Bronchial epithelial cell (primary cell): ENCODE measurements at regions not wholly inside any gene's neighbourhood (a gene's known extent, or its start where the extent isn't known, plus 50 kb on each side); places are given as distances from the start of the nearest gene placed in this dataset.

Experiments
- DNase-seq: peaks from one replicate; pipeline ENCODE4 v3.0.0-alpha.2; 2010; ENCODE audit warnings: low read depth
- FAIRE-seq: peaks from 2 replicates; lab custom pipeline; 2011; peaks lifted over from hg19 to GRCh38; lab: Jason Lieb, UNC
- H3K27me3 ChIP-seq: 2 replicates; pipeline ENCODE4 v1.5.1; 2011; ENCODE audit warnings: low read length; ENCODE audit not compliant: control insufficient read depth, insufficient read depth
- H3K36me3 ChIP-seq: 2 replicates; pipeline ENCODE4 v1.5.1; 2011; ENCODE audit warnings: low read length; ENCODE audit not compliant: control insufficient read depth, insufficient read depth
- H3K4me3 ChIP-seq: 2 replicates; pipeline ENCODE4 v1.5.1; 2011; ENCODE audit warnings: mild to moderate bottlenecking, low read depth, low read length, control low read depth
- TF ChIP-seq, protein P1 (sequence below): IDR thresholded peaks from 2 replicates; pipeline ENCODE4 v1.5.1; 2011; ENCODE audit warnings: mild to moderate bottlenecking, moderate library complexity, low read length, control low read depth, inconsistent platforms; ENCODE audit not compliant: insufficient read depth, severe bottlenecking

DNA sequence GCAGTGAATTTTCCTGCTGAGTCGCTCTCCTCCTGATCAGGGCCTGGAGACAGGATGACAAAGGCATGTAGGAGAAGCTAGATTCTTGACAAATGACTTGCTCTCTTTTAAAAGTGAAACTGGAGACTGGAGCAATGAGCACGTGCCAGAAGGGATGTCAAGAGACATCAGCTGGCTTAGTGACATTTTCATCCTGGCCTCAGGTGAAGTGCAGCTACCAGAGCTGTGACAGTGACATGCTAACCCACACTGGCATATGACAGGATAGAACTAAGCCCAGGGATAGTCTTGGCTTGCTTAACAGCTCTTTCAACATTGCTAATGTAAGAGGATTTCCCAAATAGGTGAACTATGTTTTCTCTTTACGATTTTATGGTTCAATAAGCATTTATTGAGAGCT lies 757.5 kb upstream of the DDX18 start:
- TF ChIP-seq, protein P1, sequence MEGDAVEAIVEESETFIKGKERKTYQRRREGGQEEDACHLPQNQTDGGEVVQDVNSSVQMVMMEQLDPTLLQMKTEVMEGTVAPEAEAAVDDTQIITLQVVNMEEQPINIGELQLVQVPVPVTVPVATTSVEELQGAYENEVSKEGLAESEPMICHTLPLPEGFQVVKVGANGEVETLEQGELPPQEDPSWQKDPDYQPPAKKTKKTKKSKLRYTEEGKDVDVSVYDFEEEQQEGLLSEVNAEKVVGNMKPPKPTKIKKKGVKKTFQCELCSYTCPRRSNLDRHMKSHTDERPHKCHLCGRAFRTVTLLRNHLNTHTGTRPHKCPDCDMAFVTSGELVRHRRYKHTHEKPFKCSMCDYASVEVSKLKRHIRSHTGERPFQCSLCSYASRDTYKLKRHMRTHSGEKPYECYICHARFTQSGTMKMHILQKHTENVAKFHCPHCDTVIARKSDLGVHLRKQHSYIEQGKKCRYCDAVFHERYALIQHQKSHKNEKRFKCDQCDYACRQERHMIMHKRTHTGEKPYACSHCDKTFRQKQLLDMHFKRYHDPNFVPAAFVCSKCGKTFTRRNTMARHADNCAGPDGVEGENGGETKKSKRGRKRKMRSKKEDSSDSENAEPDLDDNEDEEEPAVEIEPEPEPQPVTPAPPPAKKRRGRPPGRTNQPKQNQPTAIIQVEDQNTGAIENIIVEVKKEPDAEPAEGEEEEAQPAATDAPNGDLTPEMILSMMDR, result no peak
- H3K27me3 ChIP-seq, result no peaks in the 10 kb centered on the region
- FAIRE-seq, result no peak
- no peak overlapping the region for H3K4me3 ChIP-seq
- no peak for DNase-seq
- H3K36me3 ChIP-seq, result no peaks in the 10 kb centered on the region

DNA sequence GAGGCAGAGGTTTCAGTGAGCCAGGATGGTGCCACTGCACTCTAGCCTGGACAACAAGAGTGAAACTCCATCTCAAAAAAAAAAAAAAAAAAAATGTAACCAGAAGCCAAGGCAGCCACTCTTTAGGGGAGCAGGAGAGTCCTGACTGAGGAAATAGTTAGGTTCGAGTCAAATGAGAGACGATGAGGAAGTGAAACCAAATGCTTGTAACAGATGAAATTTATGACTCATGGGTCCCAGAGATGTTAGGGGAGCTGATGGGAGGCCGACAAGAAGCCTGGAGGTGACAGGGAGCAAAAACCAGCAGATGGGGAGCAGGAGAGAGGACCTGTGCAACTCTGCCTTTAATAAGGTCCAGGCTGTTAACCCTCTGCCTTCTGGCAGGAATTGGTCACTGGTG lies 756.1 kb upstream of the DDX18 start:
- DNase-seq, result no peak
- H3K27me3 ChIP-seq, result no peaks in the 10 kb centered on the region
- TF ChIP-seq, protein P1, result no peak
- H3K4me3 ChIP-seq, result no peak overlapping the region
- FAIRE-seq, result no peak
- H3K36me3 ChIP-seq, result no peaks in the 10 kb centered on the region

DNA sequence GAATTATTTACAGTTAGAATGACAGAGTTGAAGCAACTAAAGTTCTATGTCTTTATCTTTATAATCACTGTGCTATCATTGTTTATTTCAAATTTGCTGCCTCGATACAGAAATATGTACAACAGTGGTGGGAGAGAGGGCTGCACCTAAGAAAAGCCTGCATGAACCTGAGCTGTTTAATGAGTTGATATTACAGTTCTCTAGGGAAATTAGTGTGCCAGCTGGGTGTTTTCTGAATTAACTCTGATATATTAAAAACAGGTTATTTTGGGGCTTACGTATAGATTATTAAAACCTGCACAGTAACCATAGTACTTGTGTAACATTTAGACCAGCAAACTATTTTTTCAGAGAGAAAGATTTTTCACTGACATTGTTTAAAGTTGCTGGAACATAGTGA lies 750.5 kb upstream of the DDX18 start:
- no peaks in the 10 kb centered on the region for H3K36me3 ChIP-seq
- DNase-seq (no peak), FAIRE-seq (no peak)
- TF ChIP-seq, protein P1, result no peak
- H3K4me3 ChIP-seq, result no peak overlapping the region
- no peaks in the 10 kb centered on the region for H3K27me3 ChIP-seq

DNA sequence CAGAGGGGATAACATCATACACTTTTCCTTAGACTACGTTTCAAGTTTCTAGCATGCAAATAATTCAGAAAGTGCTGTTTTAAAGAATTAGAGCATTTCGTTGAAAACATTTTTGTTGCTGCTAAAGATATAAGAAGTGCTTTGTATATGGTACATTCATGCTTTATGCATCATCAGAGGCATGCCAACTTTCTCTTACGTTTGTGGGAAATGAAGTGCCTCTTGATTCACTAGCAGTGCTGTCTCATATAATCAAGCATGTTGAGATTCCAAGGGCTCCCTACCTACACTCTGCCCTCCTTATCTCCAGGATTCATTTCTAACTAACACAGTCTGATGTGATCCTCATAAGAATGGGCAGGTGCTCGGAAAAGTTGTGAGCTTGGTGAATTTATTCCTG lies 748.6 kb upstream of the DDX18 start:
- TF ChIP-seq, protein P1, result no peak

DNA sequence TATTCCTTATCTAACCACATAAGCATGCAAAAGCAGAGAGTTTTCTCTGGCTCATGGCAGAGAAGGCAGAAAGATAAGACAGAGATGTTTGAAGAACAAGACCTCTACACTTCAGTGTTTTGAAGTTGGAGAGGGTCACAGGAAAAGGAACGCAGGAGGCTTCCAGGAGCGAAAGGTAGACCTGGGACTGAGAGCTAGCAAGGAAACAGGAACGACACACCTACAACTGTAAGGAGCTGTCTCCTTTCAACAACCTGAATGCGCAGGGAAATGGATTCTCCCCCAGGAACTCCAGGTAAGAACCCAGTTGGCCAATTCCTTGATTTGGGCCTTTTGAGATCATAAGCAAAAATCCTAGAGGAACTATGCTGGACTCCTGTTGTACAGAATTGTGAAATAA lies 746.6 kb upstream of the DDX18 start:
- Histone ChIP-seq H3K27me3 (no peaks in the 10 kb centered on the region), H3K36me3 (no peaks in the 10 kb centered on the region), H3K4me3 (no peak overlapping the region)
- FAIRE-seq, result no peak
- DNase-seq, result no peak
- TF ChIP-seq, protein P1, result no peak

More for the DNA sequence above, 748.6 kb upstream of the DDX18 start:
- Histone ChIP-seq H3K4me3 (no peak overlapping the region), H3K27me3 (no peaks in the 10 kb centered on the region), H3K36me3 (no peaks in the 10 kb centered on the region)
- no peak for DNase-seq
- FAIRE-seq, result no peak

DNA sequence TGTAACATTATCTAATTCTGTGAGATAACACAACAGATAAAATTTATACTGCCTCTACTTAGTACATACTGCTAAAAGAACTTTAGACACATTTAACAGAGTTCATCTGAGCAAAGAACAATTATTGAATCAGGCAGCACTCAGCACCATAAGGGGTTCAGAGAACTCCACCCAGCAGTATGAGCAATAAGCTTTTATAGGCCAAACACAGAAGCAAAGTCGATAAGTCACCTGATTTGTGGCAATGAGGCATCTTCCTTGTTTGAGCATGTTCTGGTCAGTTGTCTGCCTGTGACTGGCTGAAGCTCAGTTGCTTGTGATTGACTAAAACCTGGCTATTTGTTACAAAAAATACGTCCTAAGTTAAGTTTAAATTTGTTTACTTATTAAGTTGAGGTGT lies 746.1 kb upstream of the DDX18 start:
- Histone ChIP-seq H3K27me3 (no peaks in the 10 kb centered on the region), H3K4me3 (no peak overlapping the region), H3K36me3 (no peaks in the 10 kb centered on the region)
- FAIRE-seq, result no peak
- TF ChIP-seq, protein P1, result no peak
- no peak for DNase-seq
